Ramos (cell line): ENCODE measurements at regions not wholly inside any gene's neighbourhood (a gene's known extent, or its start where the extent isn't known, plus 50 kb on each side); places are given as distances from the start of the nearest gene placed in this dataset.
"Not testable (repeated sequence)": the region's sequence is repeated elsewhere in the genome, so short reads cannot be mapped to it uniquely, and the experiment has no call there.

Experiments
- in situ Hi-C: fragments of 300-500 bp; cut with MboI; formaldehyde crosslinking; loops from one replicate; pipeline ENCODE4 v1.14.3; 2022; ENCODE audit warnings: low sequenced_read_pairs; ENCODE audit not compliant: unreplicated experiment

DNA sequence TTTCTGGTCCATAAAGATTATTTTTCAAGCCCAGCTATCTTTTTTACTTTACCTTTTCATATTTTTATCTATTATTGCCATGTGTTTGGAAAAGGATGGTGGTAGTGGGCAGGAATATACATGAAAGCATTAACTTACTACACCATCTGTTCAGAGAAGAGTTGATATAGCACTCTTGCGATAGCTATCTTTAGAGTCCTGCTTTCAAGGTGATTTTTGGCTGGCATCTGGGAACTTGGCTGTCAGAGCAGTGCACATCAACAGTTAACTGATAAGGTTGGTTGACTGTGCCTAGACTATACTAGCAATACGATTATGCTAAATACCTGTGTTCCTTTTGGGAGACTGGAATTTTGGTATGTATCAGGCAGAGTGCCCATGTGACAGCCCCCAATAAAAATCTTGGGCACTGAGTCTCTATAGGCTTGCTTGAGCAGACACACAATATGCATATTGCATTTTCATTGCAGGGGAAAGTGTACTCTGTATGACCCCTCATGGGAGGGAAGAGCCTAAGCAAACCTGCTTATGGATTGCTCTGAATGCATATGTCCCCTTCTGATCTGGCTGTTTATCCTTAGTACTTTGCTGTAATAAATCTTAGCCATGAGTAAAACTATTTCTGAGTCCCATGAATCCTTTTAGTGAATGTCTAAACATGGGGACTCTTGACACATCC, 227.6 kb upstream of the C9orf72 start:
- in situ Hi-C loops, result no loop called here

DNA sequence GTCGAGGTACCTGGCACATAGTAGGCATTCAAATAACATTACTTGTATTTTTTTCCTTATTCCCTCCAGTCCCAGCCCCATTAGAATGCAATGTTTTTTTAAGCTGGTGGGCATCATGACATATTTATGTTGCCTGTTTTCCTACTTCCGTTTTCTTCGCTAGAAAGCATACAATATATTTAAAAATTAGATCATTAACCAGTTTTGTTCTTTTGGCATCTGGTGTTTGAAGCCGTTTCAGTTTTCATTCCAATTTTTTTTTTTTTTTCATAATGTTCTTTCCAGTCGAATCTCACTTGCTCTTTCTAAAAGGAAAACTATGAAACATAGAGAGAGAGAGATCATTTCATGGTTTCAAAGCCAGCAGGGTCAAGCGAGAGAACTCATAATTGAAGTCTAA, 228.3 kb upstream of the C9orf72 start:
- in situ Hi-C loops, result no loop called here

DNA sequence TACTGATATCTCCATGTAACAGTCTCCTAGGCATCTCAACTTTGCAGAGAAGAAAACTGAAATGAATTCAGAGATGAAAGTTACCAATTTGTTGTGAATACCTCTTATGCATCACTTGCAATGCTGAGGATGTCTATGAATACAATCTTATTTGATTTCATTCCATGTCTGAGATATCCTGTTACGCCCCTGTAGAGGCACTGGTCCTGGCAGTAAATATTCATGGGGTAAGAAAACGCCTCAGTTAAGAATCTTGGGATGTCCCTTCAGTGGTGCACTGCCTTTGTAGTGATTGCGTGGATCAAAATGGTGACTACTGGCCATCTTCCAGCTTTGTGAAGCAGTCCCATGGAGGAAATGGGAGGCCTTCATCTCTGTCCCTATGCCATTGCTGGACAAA, 229.1 kb upstream of the C9orf72 start:
- in situ Hi-C loops, result no loop called here

DNA sequence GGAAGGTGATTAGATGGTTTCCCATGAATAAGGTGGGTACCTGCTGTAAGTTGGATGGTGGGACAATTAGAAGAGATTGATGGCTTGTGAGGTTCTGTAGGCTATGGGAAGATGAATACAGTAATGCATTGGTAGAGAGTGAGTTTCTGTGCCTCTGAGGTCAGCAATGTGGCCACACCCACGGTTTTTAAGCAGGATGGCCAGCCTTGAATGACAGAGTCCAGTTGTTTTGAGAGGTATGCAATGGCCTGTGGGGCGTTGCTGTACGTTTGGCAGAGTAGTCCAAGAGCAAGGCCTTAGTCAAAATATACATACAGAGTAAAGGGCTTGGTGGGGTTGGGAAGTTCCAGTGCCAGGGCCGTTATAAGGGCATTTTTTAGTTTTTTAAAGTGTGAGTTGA, 235.6 kb upstream of the C9orf72 start:
- in situ Hi-C loops, result no loop called here

DNA sequence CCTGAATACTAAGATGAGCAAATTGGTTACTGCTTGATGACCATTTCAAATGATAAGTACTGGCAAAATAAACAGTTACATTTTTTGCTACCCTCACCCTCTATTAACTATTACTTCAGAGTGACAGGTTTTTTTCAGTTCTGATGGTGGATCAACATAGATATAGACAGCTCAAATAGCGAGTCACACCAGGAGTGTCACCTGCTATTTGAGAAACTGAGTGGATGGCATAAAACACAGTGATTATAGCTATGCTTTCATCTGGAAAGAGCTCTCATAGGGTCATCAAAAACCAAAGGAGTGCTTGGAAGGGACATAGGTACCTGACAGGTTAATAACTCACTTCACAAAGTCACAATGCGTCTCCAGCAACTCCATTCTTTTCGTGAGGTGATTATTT, 244.5 kb upstream of the C9orf72 start:
- in situ Hi-C loops, result no loop called here

DNA sequence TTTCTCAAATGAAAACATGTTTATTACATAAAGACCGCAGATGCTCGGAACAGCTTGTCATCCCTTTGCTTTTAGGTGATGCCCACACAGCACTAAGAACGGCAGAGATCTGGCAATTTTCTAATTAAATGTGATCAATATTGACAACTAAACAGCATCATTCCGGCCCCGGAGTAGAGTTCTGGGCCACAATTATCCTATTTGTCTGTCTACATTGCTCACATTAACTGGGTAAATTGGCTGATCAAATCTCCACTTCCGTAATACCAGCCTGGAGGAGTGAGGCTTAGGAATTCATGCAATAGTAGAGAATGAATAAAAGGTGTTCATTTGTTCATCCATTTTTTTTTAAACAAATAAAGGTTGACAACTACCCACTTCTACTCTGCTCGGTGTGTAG, 245.1 kb upstream of the C9orf72 start:
- in situ Hi-C loops, result no loop called here

DNA sequence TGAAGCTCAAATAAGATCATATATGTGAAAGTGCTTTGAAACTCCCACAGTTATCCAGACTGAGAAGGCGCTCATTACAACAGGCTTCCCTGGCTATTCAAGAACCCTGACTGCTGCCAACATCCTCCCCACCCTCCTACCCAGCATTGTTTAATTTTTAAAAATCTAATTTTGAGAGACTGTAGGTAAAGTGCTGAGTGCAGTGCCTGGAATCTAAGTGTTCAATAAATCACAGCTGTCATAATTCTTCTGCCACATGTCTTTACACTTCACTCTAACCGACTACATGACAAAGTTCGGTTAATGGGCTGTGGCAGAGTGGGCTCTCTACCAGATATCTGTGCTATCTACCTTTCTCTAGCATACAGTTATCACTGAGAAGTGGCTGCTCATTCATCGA, 255.6 kb upstream of the C9orf72 start:
- in situ Hi-C loops, result no loop called here

DNA sequence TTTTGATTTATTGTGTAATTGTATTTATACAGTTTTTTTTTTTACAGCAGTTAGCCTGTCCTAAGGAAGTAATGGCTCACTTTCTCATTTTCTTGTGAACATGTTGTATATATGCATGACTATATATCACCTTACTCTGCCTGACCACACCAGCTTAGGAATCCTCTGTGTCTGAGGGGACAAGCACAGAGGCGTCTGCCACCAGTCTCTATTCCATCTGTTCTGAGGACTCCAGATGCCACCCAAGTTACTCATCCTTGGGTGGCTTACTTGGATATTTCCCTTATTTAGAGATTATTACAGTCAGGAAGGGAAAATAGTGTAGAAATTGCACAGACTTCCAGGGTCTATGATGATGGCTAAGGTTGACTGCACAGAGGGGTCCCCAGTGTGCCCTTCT, 256.3 kb upstream of the C9orf72 start:
- in situ Hi-C loops, result no loop called here

DNA sequence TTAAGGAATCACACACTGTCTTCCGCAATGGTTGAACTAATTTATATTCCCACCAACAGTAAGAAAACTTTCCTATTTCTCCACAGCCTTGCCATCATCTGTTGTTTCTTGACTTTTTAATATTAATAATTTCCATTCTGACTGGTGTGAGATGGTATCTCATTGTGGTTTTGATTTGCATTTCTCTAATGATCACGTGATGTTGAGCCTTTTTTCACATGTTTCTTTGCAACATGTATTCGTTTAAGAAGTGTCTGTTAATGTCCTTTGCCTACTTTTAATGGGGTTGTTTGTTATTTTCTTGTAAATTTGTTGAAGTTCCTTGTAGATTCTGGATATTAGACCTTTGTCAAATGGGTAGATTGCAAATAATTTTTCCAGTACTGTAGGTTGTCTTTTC, 258.8 kb upstream of the C9orf72 start:
- in situ Hi-C loops, result not testable (repeated sequence)

DNA sequence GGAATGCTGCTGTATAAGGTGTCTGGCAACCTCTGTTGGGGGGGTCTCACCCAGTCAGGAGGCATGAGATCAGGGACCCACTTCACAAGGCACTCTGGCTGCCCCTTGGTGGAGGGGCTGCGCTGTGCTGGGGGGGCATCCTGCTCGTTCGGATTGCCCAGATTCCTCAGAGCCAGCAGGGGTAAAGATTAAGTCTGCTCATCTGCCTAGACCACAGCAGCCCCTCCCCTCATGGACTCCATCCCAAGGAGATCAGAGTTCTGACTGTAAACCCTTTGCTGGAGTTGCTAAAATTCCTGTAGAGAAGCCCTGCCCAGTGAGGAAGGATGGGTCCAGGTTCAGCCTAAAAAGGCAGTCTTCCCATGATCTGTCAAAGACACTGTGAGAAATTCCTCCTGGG, 262.0 kb upstream of the C9orf72 start:
- in situ Hi-C loops, result no loop called here

DNA sequence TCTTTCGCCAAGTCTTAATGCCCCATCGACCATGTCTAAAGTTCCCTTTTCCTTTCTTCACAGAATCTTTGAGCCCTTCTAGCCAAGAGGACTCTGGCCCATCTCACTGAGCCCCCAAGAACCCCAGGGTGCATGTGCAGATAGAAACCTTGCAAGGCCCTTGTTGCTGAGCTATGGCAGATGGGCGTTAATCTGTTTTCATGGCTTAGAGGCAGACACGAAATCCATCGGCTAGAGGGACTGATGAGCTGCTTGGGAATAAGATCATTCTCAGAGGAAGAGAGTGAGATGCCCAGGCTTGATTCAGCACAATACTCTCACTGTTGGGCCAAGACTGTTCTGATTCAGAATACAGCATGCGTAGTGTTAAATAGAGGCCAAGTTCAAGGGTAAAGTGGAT, 262.5 kb upstream of the C9orf72 start:
- in situ Hi-C loops, result no loop called here

DNA sequence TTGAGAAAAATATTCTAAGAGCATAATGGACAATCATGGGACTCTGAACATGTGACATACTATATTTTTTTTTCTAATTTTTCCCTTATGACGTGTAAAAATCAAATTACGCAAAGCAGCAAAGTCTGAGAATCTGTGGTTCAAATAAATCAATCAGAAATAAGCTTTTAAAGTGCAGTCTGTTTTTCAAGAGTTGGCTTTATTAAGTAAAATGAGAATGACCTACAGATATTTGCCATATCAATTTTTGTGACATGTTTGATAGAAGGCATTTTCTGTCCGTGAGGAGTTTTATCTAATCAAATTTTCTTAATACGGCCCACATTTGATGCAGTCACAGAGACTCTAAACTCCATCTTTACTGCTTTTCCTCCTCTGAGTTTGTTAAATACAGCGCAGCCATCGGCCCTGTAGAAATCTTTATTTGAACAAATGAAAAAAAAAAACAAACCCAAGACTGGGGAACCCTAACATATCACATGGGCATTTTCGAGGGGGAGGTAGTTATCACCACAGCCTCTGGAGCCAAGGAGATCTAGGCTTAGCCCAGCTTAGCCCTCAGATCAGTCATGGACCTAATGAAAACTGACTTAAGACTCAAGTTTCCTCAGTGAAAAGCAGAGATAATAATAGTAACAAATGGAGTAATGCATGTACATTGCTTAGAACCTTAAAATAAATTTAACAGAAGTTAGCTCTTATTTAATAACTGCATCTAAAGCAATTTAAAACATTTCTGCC, 263.6 kb upstream of the C9orf72 start:
- in situ Hi-C loops, result no loop called here

DNA sequence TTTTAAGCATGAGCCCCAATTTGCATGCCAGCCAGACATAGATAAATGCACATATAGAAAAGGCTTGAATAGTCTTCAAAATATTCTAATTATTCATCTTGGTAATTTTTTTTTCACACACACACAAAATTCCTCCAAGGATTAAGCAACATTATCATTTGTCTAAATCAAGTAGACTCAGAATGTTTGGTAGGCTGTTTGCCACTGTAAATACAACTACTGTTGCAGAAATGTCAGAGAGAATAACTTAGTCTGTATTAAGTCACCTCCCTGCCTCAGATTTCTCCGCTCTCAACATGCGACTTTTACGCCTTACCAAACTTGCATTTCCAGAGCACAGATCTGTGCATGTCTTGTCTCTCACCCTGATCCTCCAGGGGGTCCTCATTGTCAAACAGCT, 265.6 kb upstream of the C9orf72 start:
- in situ Hi-C loops, result no loop called here

DNA sequence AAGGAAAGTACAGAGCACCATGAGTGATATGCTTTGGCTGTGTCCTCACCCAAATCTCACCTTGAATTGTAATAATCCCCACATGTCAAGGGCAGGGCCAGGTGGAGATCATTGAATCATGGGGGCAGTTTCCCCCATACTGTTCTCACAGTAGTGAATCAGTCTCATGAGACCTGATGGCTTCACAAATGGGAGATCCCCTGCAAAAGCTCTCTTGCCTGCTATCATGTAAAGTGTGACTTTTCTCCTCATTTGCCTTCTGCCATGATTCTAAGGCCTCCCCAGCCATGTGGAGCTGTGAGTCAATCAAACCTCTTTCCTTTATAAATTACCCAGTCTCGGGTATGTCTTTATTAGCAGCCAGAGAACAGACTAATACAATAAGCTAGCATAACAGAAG, 266.5 kb upstream of the C9orf72 start:
- in situ Hi-C loops, result not testable (repeated sequence)

DNA sequence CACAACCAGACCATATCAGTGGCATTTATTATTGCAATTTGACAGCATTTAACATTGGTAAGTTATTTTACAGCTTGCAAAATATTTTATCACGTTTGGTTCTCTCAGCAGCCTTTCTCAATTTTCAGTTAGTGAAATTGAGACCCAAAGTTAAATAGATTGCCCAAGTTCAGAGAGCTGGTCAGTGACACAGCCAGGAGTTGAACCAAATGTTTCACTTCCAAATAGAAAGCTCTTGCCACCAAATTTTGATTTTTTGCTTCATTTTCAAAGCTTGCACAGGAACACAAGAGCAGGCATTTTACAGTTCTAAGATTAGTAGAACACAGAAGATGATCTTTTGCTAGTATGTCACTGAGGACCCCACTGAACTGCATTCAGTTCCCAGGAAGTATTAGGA, 271.5 kb upstream of the C9orf72 start:
- in situ Hi-C loops, result no loop called here

DNA sequence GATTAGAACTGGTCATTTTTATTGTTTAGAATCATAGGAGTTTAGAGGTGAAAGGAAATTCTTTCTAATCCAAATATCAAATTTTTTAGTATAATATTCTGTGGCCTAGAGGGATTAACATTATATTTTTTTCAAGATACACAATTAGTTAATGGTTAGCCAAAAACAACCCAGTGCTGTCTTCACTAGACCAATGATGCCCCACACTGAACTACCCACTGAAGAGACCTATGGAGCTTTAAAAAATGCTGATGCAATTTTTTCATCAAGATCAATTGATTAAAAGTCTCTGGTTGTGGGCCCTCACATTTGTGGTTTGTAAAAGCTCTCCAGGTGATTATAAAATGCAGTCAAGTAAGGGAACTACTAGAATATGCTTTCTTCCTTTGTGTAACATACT, 274.1 kb upstream of the C9orf72 start:
- in situ Hi-C loops, result no loop called here

DNA sequence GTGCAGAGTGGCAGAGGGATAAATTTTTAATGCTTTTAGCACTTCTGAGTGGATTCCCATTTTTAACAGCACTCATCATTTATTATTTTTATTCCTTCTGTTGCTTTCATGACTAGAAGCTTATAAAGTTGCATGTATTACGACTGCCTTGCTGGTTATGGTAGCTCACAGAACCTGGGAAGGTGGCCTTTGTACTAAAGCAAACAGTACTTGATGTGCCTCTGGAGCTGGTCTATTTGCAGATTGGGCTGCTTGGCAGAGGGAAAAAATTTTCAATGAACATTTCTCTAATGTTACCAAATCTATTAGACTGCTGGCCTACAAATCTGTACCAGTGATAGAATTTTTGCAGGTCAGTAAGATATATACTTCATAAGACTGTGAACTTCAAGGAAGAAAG, 274.5 kb upstream of the C9orf72 start:
- in situ Hi-C loops, result no loop called here

DNA sequence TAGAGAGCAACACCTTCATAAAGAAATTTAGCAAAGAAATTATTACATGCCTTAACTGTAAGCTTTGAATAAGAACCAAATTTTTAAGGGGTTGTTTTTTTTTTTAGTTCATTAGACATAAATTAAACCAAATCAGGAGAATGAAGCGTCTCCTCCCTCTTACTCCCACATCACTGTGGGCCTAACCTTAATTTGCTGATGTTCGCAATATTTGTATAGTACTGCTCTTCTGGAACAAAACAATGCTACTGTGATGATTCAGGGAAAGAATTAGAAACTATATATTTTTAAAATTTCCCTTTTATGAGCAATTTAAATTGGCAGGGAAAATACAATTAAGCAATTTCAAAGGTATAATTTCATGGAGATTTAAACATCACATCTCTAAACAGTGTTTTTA, 275.0 kb upstream of the C9orf72 start:
- in situ Hi-C loops, result no loop called here

DNA sequence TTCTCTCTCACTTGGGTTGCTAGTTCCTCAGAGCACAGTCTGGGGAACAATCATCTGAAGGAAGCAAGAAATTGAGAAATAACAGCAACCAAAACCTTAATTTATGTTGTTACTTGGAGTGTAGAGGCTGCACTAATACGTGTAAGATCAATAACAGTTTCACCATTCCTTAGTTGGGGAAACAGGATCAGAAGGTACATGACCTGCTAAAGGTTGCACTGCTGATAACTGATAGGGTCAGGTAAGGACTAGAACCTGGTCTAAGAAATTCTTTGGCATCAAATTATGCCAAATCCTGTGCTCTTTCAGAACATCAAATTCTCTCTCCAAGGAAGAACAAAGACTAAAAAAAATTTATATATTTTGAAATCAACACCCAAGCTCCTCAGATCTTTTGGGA, 278.6 kb upstream of the C9orf72 start:
- in situ Hi-C loops, result no loop called here

DNA sequence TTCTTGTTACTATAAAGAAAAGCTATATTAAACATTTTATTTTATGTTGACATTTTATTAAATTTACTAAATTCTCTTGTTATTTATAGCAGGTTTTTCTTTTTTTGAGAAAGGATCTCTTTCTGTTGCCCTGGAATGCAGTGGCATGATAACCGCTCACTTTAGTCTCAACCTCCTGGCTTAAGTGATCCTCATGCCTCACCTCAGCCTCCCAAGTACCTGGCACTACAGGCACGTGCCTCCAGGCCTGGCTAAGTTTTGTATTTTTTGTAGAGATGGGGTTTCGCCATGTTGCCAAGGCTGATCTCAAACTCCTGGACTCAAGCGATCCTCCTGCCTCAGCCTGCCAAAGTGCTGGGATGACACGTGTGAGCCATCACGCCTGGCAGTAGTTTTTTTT, 280.2 kb upstream of the C9orf72 start:
- in situ Hi-C loops, result no loop called here

DNA sequence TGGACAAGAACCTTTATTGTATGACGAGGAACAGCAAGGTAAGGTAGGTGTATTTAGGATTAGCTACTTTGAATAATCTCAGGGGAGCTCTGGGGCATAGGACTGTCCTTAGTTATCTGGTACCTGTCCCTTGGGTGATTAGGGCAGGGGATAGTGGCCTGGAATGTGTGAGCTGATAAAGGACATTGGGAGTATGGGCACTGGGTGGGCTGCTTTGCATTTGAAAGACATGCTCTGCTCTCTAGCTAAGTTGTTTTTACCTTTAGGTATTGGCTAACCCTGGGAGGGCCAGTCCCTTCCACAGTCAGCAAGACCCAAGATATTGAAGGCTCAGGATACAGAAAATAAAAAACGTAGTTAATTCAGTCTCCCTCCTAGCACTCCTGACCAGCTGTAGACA, 282.8 kb upstream of the C9orf72 start:
- in situ Hi-C loops, result no loop called here

DNA sequence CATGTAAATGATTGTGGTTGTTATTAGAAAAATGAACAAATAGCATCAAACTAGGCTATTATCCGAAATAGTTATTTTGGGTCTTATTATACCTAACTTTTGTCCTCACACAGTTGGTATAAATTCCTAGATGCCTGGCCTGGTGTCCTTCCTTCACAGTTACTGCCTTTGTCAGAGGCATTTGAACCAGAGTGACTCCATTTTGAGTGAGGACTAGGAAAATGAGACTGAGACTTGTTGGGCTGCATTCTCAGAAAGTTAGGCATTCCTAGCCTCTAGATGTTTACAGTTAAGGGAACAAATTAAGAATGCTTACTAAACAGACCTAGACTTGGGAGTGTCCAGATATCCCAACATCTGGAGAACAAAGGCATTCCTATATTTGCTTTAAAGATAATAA, 283.5 kb upstream of the C9orf72 start:
- in situ Hi-C loops, result no loop called here
